Small intestine (tissue), 7 donors: ENCODE measurements at regions not wholly inside any gene's neighbourhood (a gene's known extent, or its start where the extent isn't known, plus 50 kb on each side); places are given as distances from the start of the nearest gene placed in this dataset.

Source experiments
- DNase-seq, 2 donors: peaks; one replicate each; pipeline versions ENCODE4 v3.0.0 to v3.0.0-alpha.2; 2013
- FAIRE-seq: peaks from 2 replicates; lab custom pipeline; 2012; peaks lifted over from hg19 to GRCh38; lab: Jason Lieb, UNC
- H3K27ac ChIP-seq, 3 donors: one replicate each; pipeline ENCODE4 v1.5.1; 2013; ENCODE audit warnings: low read length in 2 of 3, mild to moderate bottlenecking in 2 of 3, control low read depth in 1 of 3, inconsistent platforms in 1 of 3, low read depth in 1 of 3, moderate library complexity in 1 of 3
- H3K27me3 ChIP-seq, 3 donors: one replicate each; pipeline ENCODE4 v1.6.1; 2013; ENCODE audit warnings: low read length in 3 of 3, inconsistent platforms in 1 of 3; ENCODE audit not compliant: control insufficient read depth in 3 of 3, insufficient read depth in 3 of 3
- H3K36me3 ChIP-seq, 3 donors: one replicate each; pipeline ENCODE4 v1.6.1; 2013; ENCODE audit warnings: low read length in 3 of 3, inconsistent platforms in 1 of 3, low read depth in 1 of 3, mild to moderate bottlenecking in 1 of 3, moderate library complexity in 1 of 3; ENCODE audit not compliant: control insufficient read depth in 3 of 3, insufficient read depth in 2 of 3
- H3K4me1 ChIP-seq, 3 donors: one replicate each; pipeline ENCODE4 v1.6.1; 2013; ENCODE audit warnings: low read length in 2 of 3, inconsistent platforms in 1 of 3, low read depth in 1 of 3, mild to moderate bottlenecking in 1 of 3, moderate library complexity in 1 of 3; ENCODE audit not compliant: control insufficient read depth in 3 of 3, insufficient read depth in 2 of 3
- H3K4me3 ChIP-seq, 3 donors: one replicate each; pipeline ENCODE4 v1.5.1; 2013; ENCODE audit warnings: low read length in 3 of 3, control low read depth in 1 of 3, inconsistent platforms in 1 of 3, low read depth in 1 of 3, mild to moderate bottlenecking in 1 of 3, moderate library complexity in 1 of 3
- H3K9me3 ChIP-seq, 2 donors: one replicate each; pipeline ENCODE4 v1.6.1; 2013; ENCODE audit warnings: low read depth in 1 of 2, low read length in 1 of 2; ENCODE audit not compliant: control insufficient read depth in 2 of 2, insufficient read depth in 1 of 2
- WGBS, 3 donors: extraction: QIAGEN DNeasy Blood & Tissue Kit; methylation state at CpG; one replicate each; pipeline ENCODE4 v1.1.7; 2013; 5-methylcytosine and 5-hydroxymethylcytosine counted together
- donor health status: healthy with polysubstance abuse.
- donor health status: control.
- donor health status: control.
- donor health status: Bipolar disorder and iron deficiency.
- donor health status: healthy.

- H3K27ac ChIP-seq: no peak overlapping the region
- H3K4me3 ChIP-seq: no peak overlapping the region
- DNase-seq: no peak
- FAIRE-seq: no peak
- H3K9me3 ChIP-seq: peaks cover 0 to 3% of the 10 kb centered on the region in 2 donors
- WGBS, 3 donors: 0 to 62% (median 31%) methylated on average over 1 of the region's 1 CpG
- no peaks in the 10 kb centered on the region for H3K36me3 ChIP-seq
- H3K27me3 ChIP-seq: no peaks in the 10 kb centered on the region
- H3K4me1 ChIP-seq: no peaks in the 10 kb centered on the region
These were observed 527.7 kb downstream of the SLC16A7 start for GRCh38 chr12:60123557-60123956.

GRCh38 chr12:60137513-60137912, 541.7 kb downstream of the SLC16A7 start:
- Histone ChIP-seq H3K27me3 (no peaks in the 10 kb centered on the region), H3K27ac (no peak overlapping the region), H3K4me3 (no peak overlapping the region), H3K9me3 (no peaks in the 10 kb centered on the region), H3K36me3 (no peaks in the 10 kb centered on the region), H3K4me1 (no peaks in the 10 kb centered on the region)
- FAIRE-seq (no peak), DNase-seq (no peak)
- 34 to 57% (median 54%) methylated on average over 1 of the region's 1 CpG for WGBS, 3 donors

GRCh38 chr12:60138526-60138925, 542.7 kb downstream of the SLC16A7 start:
- H3K4me3 ChIP-seq: no peak overlapping the region
- FAIRE-seq: peak; percentile 59
- H3K27me3 ChIP-seq: no peaks in the 10 kb centered on the region
- WGBS, 3 donors: 55 to 73% (median 59%) methylated on average over 1 of the region's 1 CpG
- H3K27ac ChIP-seq: no peak overlapping the region
- H3K9me3 ChIP-seq: no peaks in the 10 kb centered on the region
- H3K4me1 ChIP-seq: no peaks in the 10 kb centered on the region
- no peak for DNase-seq
- no peaks in the 10 kb centered on the region for H3K36me3 ChIP-seq

- no peaks in the 10 kb centered on the region for H3K4me1 ChIP-seq
- no peak for FAIRE-seq
- no peaks in the 10 kb centered on the region for H3K9me3 ChIP-seq
- no peak for DNase-seq
- no peaks in the 10 kb centered on the region for H3K36me3 ChIP-seq
- H3K27ac ChIP-seq: no peak overlapping the region
- H3K27me3 ChIP-seq: no peaks in the 10 kb centered on the region
- 47 to 55% (median 53%) methylated on average over 1 of the region's 1 CpG for WGBS, 3 donors
- H3K4me3 ChIP-seq: no peak overlapping the region
These were observed 548.6 kb downstream of the SLC16A7 start for GRCh38 chr12:60144395-60144794.

- Histone ChIP-seq H3K27me3 (no peaks in the 10 kb centered on the region), H3K9me3 (no peaks in the 10 kb centered on the region), H3K36me3 (no peaks in the 10 kb centered on the region), H3K4me1 (no peaks in the 10 kb centered on the region), H3K4me3 (no peak overlapping the region), H3K27ac (no peak overlapping the region)
- DNase-seq (no peak), FAIRE-seq (no peak)
- 66 to 74% (median 69%) methylated on average over 2 of the region's 2 CpGs for WGBS, 3 donors
These were observed 552.3 kb downstream of the SLC16A7 start for GRCh38 chr12:60148109-60148508.

GRCh38 chr12:60148831-60149230, 553.0 kb downstream of the SLC16A7 start:
- FAIRE-seq (no peak), DNase-seq (no peak)
- no peaks in the 10 kb centered on the region for H3K9me3 ChIP-seq

GRCh38 chr12:60152756-60153155, 556.9 kb downstream of the SLC16A7 start:
- Histone ChIP-seq H3K9me3 (no peaks in the 10 kb centered on the region), H3K27me3 (no peaks in the 10 kb centered on the region), H3K4me3 (no peak overlapping the region), H3K4me1 (no peaks in the 10 kb centered on the region), H3K27ac (peak overlapping the region in 1 of 3 donors; percentile 42), H3K36me3 (no peaks in the 10 kb centered on the region)
- DNase-seq (no peak), FAIRE-seq (no peak)
- WGBS, 3 donors: 76 to 85% (median 77%) methylated on average over 1 of the region's 1 CpG

More at GRCh38 chr12:60148831-60149230, 553.0 kb downstream of the SLC16A7 start:
- H3K27me3 ChIP-seq: no peaks in the 10 kb centered on the region
- no peaks in the 10 kb centered on the region for H3K4me1 ChIP-seq
- no peak overlapping the region for H3K27ac ChIP-seq
- no peak overlapping the region for H3K4me3 ChIP-seq
- no peaks in the 10 kb centered on the region for H3K36me3 ChIP-seq

- no peak for DNase-seq
- Histone ChIP-seq H3K4me3 (no peak overlapping the region), H3K36me3 (no peaks in the 10 kb centered on the region), H3K9me3 (no peaks in the 10 kb centered on the region), H3K27ac (no peak overlapping the region), H3K4me1 (no peaks in the 10 kb centered on the region), H3K27me3 (no peaks in the 10 kb centered on the region)
- WGBS, 3 donors: 77 to 88% (median 79%) methylated on average over 1 of the region's 1 CpG
- FAIRE-seq: no peak
These were observed 563.9 kb downstream of the SLC16A7 start for GRCh38 chr12:60159761-60160160.

GRCh38 chr12:60162988-60163720, 567.3 kb downstream of the SLC16A7 start:
- DNase-seq (no peak), FAIRE-seq (no peak)
- H3K27ac ChIP-seq: no peak overlapping the region
- no peak overlapping the region for H3K4me3 ChIP-seq
- H3K36me3 ChIP-seq: no peaks in the 10 kb centered on the region
- no peaks in the 10 kb centered on the region for H3K27me3 ChIP-seq
- H3K4me1 ChIP-seq: no peaks in the 10 kb centered on the region
- H3K9me3 ChIP-seq: no peaks in the 10 kb centered on the region
- 85 to 89% (median 89%) methylated on average over 13 of the region's 13 CpGs for WGBS, 3 donors
